Endodermal cell (in vitro differentiated cells): ENCODE measurements at regions not wholly inside any gene's neighbourhood (a gene's known extent, or its start where the extent isn't known, plus 50 kb on each side); places are given as distances from the start of the nearest gene placed in this dataset.

Experiments used
- DNase-seq: peaks from one replicate; pipeline ENCODE4 v3.0.0-alpha.2; 2017
- H3K27ac ChIP-seq: 2 replicates; pipeline ENCODE4 v1.5.1; 2013; ENCODE audit warnings: mild to moderate bottlenecking, low read depth, low read length, moderate library complexity
- H3K27me3 ChIP-seq: 2 replicates; pipeline ENCODE4 v1.6.1; 2013; ENCODE audit warnings: mild to moderate bottlenecking, low read length, moderate library complexity; ENCODE audit not compliant: insufficient read depth, control insufficient read depth, poor library complexity, severe bottlenecking
- H3K36me3 ChIP-seq: 2 replicates; pipeline ENCODE4 v1.7.0; 2013; ENCODE audit warnings: mild to moderate bottlenecking, low read length, moderate library complexity; ENCODE audit not compliant: control insufficient read depth, insufficient read depth
- H3K4me1 ChIP-seq: one replicate; pipeline ENCODE4 v1.7.0; 2013; ENCODE audit warnings: low read length; ENCODE audit not compliant: control insufficient read depth, insufficient read depth
- H3K4me3 ChIP-seq: 2 replicates; pipeline ENCODE4 v1.5.1; 2013; ENCODE audit warnings: mild to moderate bottlenecking, low read length, moderate library complexity
- H3K9ac ChIP-seq: 2 replicates; pipeline ENCODE4 v1.6.1; 2013; ENCODE audit warnings: mild to moderate bottlenecking, low read length, moderate library complexity; ENCODE audit not compliant: poor library complexity, severe bottlenecking; ENCODE audit errors: extremely low read depth
- H3K9me3 ChIP-seq: 2 replicates; pipeline ENCODE4 v1.6.1; 2013; ENCODE audit warnings: mild to moderate bottlenecking, low read length, moderate library complexity; ENCODE audit not compliant: control insufficient read depth
- H3K27ac Mint-ChIP-seq: 2 replicates; pipeline ENCODE4 v1.8.0; 2020; ENCODE audit warnings: mixed read lengths
- H3K27me3 Mint-ChIP-seq: 2 replicates; pipeline ENCODE4 v1.8.0; 2021; ENCODE audit warnings: mild to moderate bottlenecking, mixed read lengths; ENCODE audit not compliant: insufficient read depth
- H3K36me3 Mint-ChIP-seq: 2 replicates; pipeline ENCODE4 v1.8.0; 2020; ENCODE audit warnings: low read depth, mixed read lengths
- H3K4me1 Mint-ChIP-seq: 2 replicates; pipeline ENCODE4 v1.8.0; 2020; ENCODE audit warnings: mixed read lengths
- H3K4me3 Mint-ChIP-seq: 2 replicates; pipeline ENCODE4 v1.8.0; 2020; ENCODE audit warnings: mild to moderate bottlenecking, moderate library complexity, mixed read lengths
- H3K9me3 Mint-ChIP-seq: 2 replicates; pipeline ENCODE4 v1.8.0; 2020; ENCODE audit warnings: mild to moderate bottlenecking, mixed read lengths
- WGBS, 2 experiments: methylation state at CpG; one replicate each; pipeline versions ENCODE4 v1.1.5 to v1.1.7; 2013; ENCODE audit warnings: missing lambda C conversion rate in 2 of 2, mixed read lengths in 1 of 2; ENCODE audit not compliant: insufficient coverage in 1 of 2, insufficient read length in 1 of 2; 5-methylcytosine and 5-hydroxymethylcytosine counted together
- TF ChIP-seq, protein P1 (sequence below): fragments of 200-600 bp; sonication (generic); conservative IDR thresholded peaks from 2 replicates; pipeline ENCODE4 v1.5.0; 2021; ENCODE audit warnings: antibody characterized with exemption, mild to moderate bottlenecking

DNA sequence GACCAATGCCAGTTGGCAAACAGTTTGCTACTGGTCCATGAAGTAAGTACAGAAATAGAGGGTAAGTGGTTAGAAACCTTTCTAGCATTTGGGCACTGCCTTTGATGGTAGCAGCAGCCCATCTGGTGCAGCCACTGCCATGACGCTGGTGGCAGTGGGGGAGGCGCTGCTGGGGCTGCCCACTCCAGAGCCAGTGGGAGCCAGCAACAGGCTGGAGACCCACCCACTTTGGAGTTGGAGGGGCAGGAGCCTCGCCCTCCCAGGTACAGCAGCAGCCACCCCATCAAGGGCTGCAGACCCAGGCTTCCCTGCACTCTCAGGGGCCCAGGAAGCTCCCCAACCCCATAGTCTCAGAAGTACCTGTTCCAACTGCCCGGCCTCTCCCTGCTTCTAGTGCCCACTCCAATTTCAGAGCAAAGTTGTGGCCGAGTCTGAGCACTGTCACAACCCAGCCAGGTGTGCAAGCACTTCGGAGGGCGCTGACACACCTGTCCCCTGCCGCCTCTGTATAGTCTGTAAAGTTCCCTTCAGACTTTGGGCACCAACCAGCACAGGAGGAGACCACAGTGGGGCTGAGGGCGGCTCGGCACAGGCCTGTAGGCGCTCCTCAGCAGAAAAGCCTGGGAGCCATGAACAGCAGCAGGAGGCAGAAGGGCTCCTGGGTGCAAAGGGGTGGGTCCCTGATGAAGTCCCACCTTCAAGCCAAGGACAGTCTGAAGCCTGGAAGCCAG, 125.6 kb upstream of the CCDC150 start:
- no peaks in the 10 kb centered on the region for H3K9me3 Mint-ChIP-seq
- peaks cover 4% of the 10 kb centered on the region for H3K4me1 Mint-ChIP-seq
- no peak for DNase-seq

DNA sequence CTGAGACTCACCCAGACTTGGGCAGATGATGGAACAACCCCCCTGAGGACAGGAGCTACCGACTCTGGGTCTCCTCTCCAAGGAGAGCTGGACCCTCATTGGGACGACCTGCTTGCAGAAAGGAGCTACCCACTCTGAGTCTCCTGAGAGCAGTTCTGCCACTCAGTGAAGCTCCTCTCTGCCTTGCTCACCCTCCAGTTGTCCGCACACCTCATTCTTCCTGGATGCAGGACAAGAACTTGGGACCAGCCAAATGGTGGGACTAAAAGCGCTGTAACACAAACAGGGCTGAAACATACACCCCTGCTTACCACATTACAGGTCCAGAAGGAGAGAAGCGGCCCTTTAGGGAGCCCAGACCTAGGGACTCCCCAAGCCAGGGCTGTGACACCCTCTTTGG, 124.9 kb upstream of the CCDC150 start:
- H3K9me3 ChIP-seq = no peaks in the 10 kb centered on the region
- H3K4me1 ChIP-seq = no peaks in the 10 kb centered on the region
- H3K27me3 ChIP-seq = no peaks in the 10 kb centered on the region
- Mint-ChIP-seq H3K4me3 (no peak overlapping the region), H3K9me3 (no peaks in the 10 kb centered on the region), H3K4me1 (peaks cover 4% of the 10 kb centered on the region), H3K27me3 (no peaks in the 10 kb centered on the region), H3K36me3 (no peaks in the 10 kb centered on the region), H3K27ac (no peak overlapping the region)
- TF ChIP-seq, protein P1, sequence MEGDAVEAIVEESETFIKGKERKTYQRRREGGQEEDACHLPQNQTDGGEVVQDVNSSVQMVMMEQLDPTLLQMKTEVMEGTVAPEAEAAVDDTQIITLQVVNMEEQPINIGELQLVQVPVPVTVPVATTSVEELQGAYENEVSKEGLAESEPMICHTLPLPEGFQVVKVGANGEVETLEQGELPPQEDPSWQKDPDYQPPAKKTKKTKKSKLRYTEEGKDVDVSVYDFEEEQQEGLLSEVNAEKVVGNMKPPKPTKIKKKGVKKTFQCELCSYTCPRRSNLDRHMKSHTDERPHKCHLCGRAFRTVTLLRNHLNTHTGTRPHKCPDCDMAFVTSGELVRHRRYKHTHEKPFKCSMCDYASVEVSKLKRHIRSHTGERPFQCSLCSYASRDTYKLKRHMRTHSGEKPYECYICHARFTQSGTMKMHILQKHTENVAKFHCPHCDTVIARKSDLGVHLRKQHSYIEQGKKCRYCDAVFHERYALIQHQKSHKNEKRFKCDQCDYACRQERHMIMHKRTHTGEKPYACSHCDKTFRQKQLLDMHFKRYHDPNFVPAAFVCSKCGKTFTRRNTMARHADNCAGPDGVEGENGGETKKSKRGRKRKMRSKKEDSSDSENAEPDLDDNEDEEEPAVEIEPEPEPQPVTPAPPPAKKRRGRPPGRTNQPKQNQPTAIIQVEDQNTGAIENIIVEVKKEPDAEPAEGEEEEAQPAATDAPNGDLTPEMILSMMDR = no peak
- no peak for DNase-seq
- H3K4me3 ChIP-seq = no peak overlapping the region
- no peaks in the 10 kb centered on the region for H3K36me3 ChIP-seq
- H3K9ac ChIP-seq = no peak overlapping the region
- 87 to 93% methylated on average over 3 to 5 of the region's 5 CpGs for WGBS, 2 experiments
- H3K27ac ChIP-seq = no peak overlapping the region

More for the DNA sequence above, 125.6 kb upstream of the CCDC150 start:
- H3K36me3 Mint-ChIP-seq = no peaks in the 10 kb centered on the region
- no peaks in the 10 kb centered on the region for H3K36me3 ChIP-seq
- no peaks in the 10 kb centered on the region for H3K27me3 ChIP-seq
- TF ChIP-seq, protein P1 = no peak
- no peaks in the 10 kb centered on the region for H3K27me3 Mint-ChIP-seq
- no peak overlapping the region for H3K4me3 Mint-ChIP-seq
- H3K4me1 ChIP-seq = no peaks in the 10 kb centered on the region
- no peak overlapping the region for H3K4me3 ChIP-seq
- H3K9ac ChIP-seq = no peak overlapping the region
- no peak overlapping the region for H3K27ac Mint-ChIP-seq
- 92 to 98% methylated on average over 9 to 11 of the region's 11 CpGs for WGBS, 2 experiments
- H3K9me3 ChIP-seq = no peaks in the 10 kb centered on the region
- H3K27ac ChIP-seq = no peak overlapping the region

DNA sequence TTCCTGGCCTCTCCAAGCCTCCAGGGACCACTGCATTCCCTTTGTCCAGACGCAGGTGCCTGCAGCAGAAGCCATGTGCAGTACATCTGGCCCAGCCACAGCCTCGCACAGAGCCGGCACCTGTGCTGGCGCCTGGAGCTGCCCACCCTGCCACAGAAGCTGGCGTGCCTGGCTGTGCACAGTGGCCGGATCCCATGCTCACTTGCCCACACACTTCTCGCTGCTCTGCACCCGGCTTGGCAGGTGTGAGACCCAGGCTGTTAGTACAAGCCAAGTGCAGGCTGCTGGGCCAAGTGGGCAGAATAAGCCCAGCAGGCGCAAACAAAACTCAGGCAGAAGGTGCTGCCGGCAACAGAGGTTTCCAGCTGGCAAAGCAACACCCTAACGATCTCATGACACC, 124.5 kb upstream of the CCDC150 start:
- WGBS, 2 experiments = 83 to 89% methylated on average over 9 to 11 of the region's 11 CpGs
- Mint-ChIP-seq H3K4me1 (peaks cover 4% of the 10 kb centered on the region), H3K27ac (no peak overlapping the region), H3K9me3 (no peaks in the 10 kb centered on the region), H3K36me3 (no peaks in the 10 kb centered on the region), H3K4me3 (no peak overlapping the region), H3K27me3 (no peaks in the 10 kb centered on the region)
- Histone ChIP-seq H3K27ac (no peak overlapping the region), H3K9me3 (no peaks in the 10 kb centered on the region), H3K36me3 (no peaks in the 10 kb centered on the region), H3K27me3 (no peaks in the 10 kb centered on the region), H3K4me3 (no peak overlapping the region), H3K9ac (no peak overlapping the region), H3K4me1 (no peaks in the 10 kb centered on the region)
- TF ChIP-seq, protein P1 = no peak
- DNase-seq = no peak
